Ascending aorta (tissue), 2 donors: ENCODE measurements at regions not wholly inside any gene's neighbourhood (a gene's known extent, or its start where the extent isn't known, plus 50 kb on each side); places are given as distances from the start of the nearest gene placed in this dataset.

Experiments
- DNase-seq, 2 donors: peaks; one replicate each; pipeline ENCODE4 v3.0.0-alpha.2; 2019; ENCODE audit warnings: low spot score in 2 of 2
- H3K27ac ChIP-seq, 2 donors: fragments of 200-600 bp; sonication (generic); one replicate each; pipeline ENCODE4 v1.5.1; 2016 to 2017; ENCODE audit warnings: mild to moderate bottlenecking in 1 of 2
- H3K27me3 ChIP-seq: fragments of 200-600 bp; sonication (generic); one replicate; pipeline ENCODE4 v1.5.1; 2017
- H3K36me3 ChIP-seq, 2 donors: fragments of 200-600 bp; sonication (generic); one replicate each; pipeline ENCODE4 v1.5.1; 2016
- H3K4me1 ChIP-seq, 2 donors: fragments of 200-600 bp; sonication (generic); one replicate each; pipeline ENCODE4 v1.5.1; 2016 to 2017; ENCODE audit warnings: mild to moderate bottlenecking in 1 of 2
- H3K4me3 ChIP-seq, 2 donors: fragments of 200-600 bp; sonication (generic); one replicate each; pipeline ENCODE4 v1.5.1; 2016 to 2017; ENCODE audit warnings: mild to moderate bottlenecking in 1 of 2
- H3K9me3 ChIP-seq, 2 donors: fragments of 200-600 bp; sonication (generic); one replicate each; pipeline ENCODE4 v1.5.1; 2016
- intact Hi-C: fragments of 100-400 bp; cut with DNase I; formaldehyde crosslinking; loops from one replicate; pipeline ENCODE4 v1.15.1; 2023
- TF ChIP-seq, protein P1 (sequence below), 3 experiments: fragments of 200-600 bp in 2 of 3; fragments of 450-650 bp in 1 of 3; sonication (generic) in 2 of 3; IDR thresholded peaks; one replicate each; pipeline ENCODE4 v1.5.1; 2016 to 2019; ENCODE audit warnings: antibody characterized with exemption in 3 of 3, mild to moderate bottlenecking in 1 of 3, moderate library complexity in 1 of 3

DNA sequence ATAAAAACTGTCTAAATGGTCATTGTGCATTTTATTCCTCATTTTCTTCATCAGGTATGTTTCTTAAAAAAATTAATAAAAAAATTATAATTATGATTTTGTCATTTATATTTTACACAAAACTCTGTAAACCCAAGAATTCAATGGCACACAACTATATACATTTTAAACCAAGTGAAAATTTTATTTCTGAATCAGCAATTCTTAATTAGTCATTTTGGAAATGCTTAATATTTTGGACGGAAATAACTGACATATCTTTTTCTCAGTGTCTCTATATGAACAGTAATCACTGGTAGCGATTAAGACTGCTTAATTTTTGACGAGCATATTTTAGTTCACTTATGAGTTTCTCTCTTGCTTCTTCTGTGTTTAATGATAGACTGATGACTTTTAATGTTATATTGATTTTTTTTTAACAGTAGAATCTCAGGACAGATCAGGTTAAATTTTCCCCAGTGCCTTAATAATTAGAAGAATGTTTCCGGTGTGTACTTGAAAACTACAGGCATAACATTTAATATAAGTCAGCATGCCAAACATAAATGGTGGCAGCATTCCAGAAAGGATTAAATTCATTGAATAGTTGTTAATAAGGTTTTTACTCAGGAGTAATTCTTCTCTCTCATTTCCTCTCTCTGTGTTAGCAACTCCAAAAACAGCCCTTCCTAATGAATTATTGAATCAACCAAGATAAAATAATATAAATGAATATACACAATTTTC, 644.7 kb upstream of the CDH6 start:
- intact Hi-C loops: no loop called here

DNA sequence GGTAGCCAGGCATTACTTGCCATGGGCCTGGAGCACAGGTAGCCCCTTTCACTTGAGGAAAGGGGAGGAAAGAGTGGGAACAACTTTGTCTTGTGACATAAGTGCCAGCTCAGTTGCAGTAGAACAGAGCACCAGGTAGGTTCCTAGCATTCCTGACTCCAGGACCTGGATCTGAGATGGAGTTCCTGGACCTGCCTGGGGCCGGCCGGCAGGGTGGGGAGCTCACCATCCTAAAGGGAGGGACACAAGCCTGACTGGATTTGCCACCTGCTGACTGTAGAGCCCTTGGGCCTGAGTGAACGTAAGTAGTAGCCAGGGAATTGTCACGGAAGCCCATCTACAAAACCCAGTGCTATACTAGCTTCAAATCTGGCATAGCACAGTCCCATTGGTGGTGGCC, 653.3 kb upstream of the CDH6 start:
- TF ChIP-seq, protein P1, sequence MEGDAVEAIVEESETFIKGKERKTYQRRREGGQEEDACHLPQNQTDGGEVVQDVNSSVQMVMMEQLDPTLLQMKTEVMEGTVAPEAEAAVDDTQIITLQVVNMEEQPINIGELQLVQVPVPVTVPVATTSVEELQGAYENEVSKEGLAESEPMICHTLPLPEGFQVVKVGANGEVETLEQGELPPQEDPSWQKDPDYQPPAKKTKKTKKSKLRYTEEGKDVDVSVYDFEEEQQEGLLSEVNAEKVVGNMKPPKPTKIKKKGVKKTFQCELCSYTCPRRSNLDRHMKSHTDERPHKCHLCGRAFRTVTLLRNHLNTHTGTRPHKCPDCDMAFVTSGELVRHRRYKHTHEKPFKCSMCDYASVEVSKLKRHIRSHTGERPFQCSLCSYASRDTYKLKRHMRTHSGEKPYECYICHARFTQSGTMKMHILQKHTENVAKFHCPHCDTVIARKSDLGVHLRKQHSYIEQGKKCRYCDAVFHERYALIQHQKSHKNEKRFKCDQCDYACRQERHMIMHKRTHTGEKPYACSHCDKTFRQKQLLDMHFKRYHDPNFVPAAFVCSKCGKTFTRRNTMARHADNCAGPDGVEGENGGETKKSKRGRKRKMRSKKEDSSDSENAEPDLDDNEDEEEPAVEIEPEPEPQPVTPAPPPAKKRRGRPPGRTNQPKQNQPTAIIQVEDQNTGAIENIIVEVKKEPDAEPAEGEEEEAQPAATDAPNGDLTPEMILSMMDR (IDR thresholded peaks at IDR 0.05): no peak
- intact Hi-C loops: no loop called here
- H3K4me3 ChIP-seq: no peak overlapping the region
- H3K27me3 ChIP-seq: no peaks in the 10 kb centered on the region
- no peak overlapping the region for H3K27ac ChIP-seq
- H3K36me3 ChIP-seq: no peaks in the 10 kb centered on the region
- H3K9me3 ChIP-seq: no peaks in the 10 kb centered on the region
- no peak for DNase-seq
- no peaks in the 10 kb centered on the region for H3K4me1 ChIP-seq

More for the DNA sequence above, 644.7 kb upstream of the CDH6 start:
- Histone ChIP-seq H3K27ac (no peak overlapping the region), H3K4me1 (no peaks in the 10 kb centered on the region), H3K4me3 (no peak overlapping the region), H3K27me3 (no peaks in the 10 kb centered on the region), H3K9me3 (no peaks in the 10 kb centered on the region), H3K36me3 (no peaks in the 10 kb centered on the region)
- TF ChIP-seq, protein P1 (IDR thresholded peaks at IDR 0.05): no peak
- no peak for DNase-seq

DNA sequence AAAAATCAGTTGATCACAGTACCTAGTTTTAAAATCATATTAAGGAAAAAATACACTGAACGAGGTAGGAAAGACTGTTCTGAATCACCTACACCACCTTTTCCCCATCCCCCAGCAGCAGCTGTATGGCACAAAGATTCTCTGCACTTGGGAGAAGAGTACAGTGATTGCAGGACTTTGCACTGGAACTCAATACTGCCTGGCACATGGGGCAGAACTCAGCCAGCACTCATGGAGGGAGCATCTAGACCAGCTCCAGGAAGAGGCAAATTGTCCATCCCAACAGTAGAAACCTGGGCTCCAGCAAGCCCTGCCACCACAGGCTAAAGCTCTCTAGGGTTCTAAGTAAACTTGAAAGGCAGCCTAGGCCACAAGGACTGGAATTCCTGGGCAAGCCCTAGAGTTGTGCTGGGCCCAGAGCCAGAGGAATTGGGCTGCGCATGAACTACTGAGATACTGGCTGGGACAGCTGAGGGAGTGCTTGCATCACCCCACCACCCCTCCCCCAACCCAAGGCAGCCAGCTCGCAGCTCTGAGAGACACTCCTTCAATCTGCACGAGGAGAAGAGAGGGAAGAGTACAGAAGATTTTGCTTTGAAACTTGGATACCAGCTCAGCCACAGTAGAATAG, 654.4 kb upstream of the CDH6 start:
- Histone ChIP-seq H3K9me3 (no peaks in the 10 kb centered on the region), H3K4me3 (no peak overlapping the region), H3K36me3 (no peaks in the 10 kb centered on the region), H3K27me3 (no peaks in the 10 kb centered on the region), H3K27ac (no peak overlapping the region), H3K4me1 (no peaks in the 10 kb centered on the region)
- TF ChIP-seq, protein P1 (IDR thresholded peaks at IDR 0.05): no peak
- intact Hi-C loops: no loop called here
- DNase-seq: no peak

DNA sequence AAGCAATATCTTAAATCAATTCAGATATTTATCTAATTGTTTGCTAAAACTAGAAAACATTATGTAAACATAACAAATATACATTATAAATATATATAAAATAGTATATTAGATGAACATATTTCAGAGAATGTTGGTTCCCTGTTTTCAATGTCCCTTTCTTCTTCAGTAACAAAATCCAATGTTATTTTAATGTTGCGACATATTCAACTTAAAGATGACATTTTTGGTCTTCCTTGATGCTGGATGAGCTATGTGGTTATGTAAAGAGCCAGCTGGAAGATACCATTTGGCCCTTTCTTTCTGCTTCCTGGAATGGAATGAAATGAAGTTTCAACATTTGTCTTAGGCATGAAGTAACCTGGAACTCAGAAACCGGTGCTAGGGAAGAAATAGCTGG, 668.1 kb upstream of the CDH6 start:
- no peak overlapping the region for H3K4me3 ChIP-seq
- H3K27ac ChIP-seq: no peak overlapping the region
- TF ChIP-seq, protein P1 (IDR thresholded peaks at IDR 0.05): no peak

DNA sequence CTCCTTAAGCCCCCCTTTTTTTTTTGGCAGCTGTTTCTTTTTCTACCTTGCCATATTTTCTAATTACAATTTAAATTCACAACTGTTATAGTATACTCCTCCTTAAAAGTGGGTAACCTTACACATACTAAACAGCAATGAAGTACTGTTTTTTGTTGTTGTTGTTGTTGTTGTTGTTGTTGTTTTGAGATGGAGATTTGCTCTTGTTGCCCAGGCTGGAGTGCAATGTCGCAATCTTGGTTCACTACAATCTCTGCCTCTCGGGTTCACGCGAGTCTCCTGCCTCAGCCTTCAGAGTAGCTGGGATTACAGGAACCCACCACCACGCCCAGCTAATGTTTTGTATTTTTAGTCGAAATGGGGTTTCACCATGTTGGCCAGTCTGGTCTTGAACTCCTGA, 669.1 kb upstream of the CDH6 start:
- TF ChIP-seq, protein P1 (IDR thresholded peaks at IDR 0.05): no peak

More for the DNA sequence above, 668.1 kb upstream of the CDH6 start:
- intact Hi-C loops: no loop called here
- no peaks in the 10 kb centered on the region for H3K27me3 ChIP-seq
- no peaks in the 10 kb centered on the region for H3K36me3 ChIP-seq
- no peaks in the 10 kb centered on the region for H3K4me1 ChIP-seq
- no peaks in the 10 kb centered on the region for H3K9me3 ChIP-seq
- DNase-seq: no peak

More for the DNA sequence above, 669.1 kb upstream of the CDH6 start:
- no peaks in the 10 kb centered on the region for H3K36me3 ChIP-seq
- DNase-seq: no peak
- H3K4me1 ChIP-seq: no peaks in the 10 kb centered on the region
- intact Hi-C loops: no loop called here
- H3K27me3 ChIP-seq: no peaks in the 10 kb centered on the region
- no peaks in the 10 kb centered on the region for H3K9me3 ChIP-seq
- H3K27ac ChIP-seq: no peak overlapping the region
- H3K4me3 ChIP-seq: no peak overlapping the region
